ENCODE measurements at regions not wholly inside any gene's neighbourhood (a gene's known extent, or its start where the extent isn't known, plus 50 kb on each side); places are given as distances from the start of the nearest gene placed in this dataset.

- no peak for FAIRE-seq
- H3K27ac ChIP-seq: peak overlapping the region; percentile 51 to 76; a peak in 4 of 6 replicates
- no peak overlapping the region for H3K4me3 ChIP-seq
- ChIA-PET POLR2A (no interaction called here), CTCF (no interaction called here)
- ATAC-seq: no peak
- WGBS (ENCODE audit: missing lambda C conversion rate): 88% methylated on average over 1 of the region's 1 CpG
- TF ChIP-seq MAZ (IDR thresholded peaks at IDR 0.05; ENCODE audit: borderline replicate concordance, low read depth, low read length) (no peak), TP53 (CRISPR knock-in tag; IDR thresholded peaks at IDR 0.05) (no peak), MAX (IDR thresholded peaks at IDR 0.05) (no peak), EP300 (IDR thresholded peaks at IDR 0.05) (no peak), GATA3 (IDR thresholded peaks at IDR 0.05; ENCODE audit: borderline replicate concordance) (no peak), BCL3 (IDR thresholded peaks at IDR 0.05) (no peak), HEYL (CRISPR knock-in tag; IDR thresholded peaks at IDR 0.05) (no peak), RARB (CRISPR knock-in tag; IDR thresholded peaks at IDR 0.05) (no peak), POLR2AphosphoS2 (conservative IDR thresholded peaks at IDR 0.05; ENCODE audit: low read length) (no peak), FOSB (CRISPR knock-in tag; IDR thresholded peaks at IDR 0.05) (no peak), ZNF302 (CRISPR knock-in tag; IDR thresholded peaks at IDR 0.05) (no peak), RAD21 (conservative IDR thresholded peaks at IDR 0.05 in 1 of 2, IDR thresholded peaks at IDR 0.05 in 1 of 2) (no peak), HOXA7 (CRISPR knock-in tag; IDR thresholded peaks at IDR 0.05) (no peak), PBX3 (IDR thresholded peaks at IDR 0.05) (no peak), POLR2A (IDR thresholded peaks at IDR 0.05; ENCODE audit: low read length) (no peak), TFCP2L1 (CRISPR knock-in tag; IDR thresholded peaks at IDR 0.05) (no peak)
- H3K9me3 ChIP-seq: no peaks in the 10 kb centered on the region; the same call in 2 of the 3 replicates
- peaks cover 17% of the 10 kb centered on the region for H3K4me1 ChIP-seq
- H3K4me2 ChIP-seq: no peak overlapping the region
- no peak for DNase-seq (ENCODE audit: low read depth in 1 of 2, low spot score in 1 of 2)
Measured at GRCh38 chr3:189512039-189512438, 119.2 kb upstream of the TP63 start.

- H3K4me3 ChIP-seq: no peak overlapping the region
- H3K4me1 ChIP-seq: peaks cover 17% of the 10 kb centered on the region
- FAIRE-seq (no peak), ATAC-seq (no peak), DNase-seq (ENCODE audit: low read depth in 1 of 2, low spot score in 1 of 2) (peak in 1 of 2 experiments; percentile 9)
- H3K9me3 ChIP-seq: peaks cover 5% of the 10 kb centered on the region; the same call in 2 of the 3 replicates
- TF ChIP-seq NR3C1 (IDR thresholded peaks at IDR 0.05) (no peak), POLR2A (IDR thresholded peaks at IDR 0.05; ENCODE audit: low read length) (no peak), KDM1A (IDR thresholded peaks at IDR 0.05; ENCODE audit: low read depth) (no peak), MAFK (IDR thresholded peaks at IDR 0.05; ENCODE audit: partially characterized antibody) (no peak), TP53 (CRISPR knock-in tag; IDR thresholded peaks at IDR 0.05) (no peak), FOSL2 (IDR thresholded peaks at IDR 0.05) (no peak), FOSL2 (CRISPR knock-in tag; IDR thresholded peaks at IDR 0.05) (no peak), SMC3 (IDR thresholded peaks at IDR 0.05) (no peak), NPAS2 (CRISPR knock-in tag; IDR thresholded peaks at IDR 0.05; ENCODE audit: borderline replicate concordance) (no peak), ESRRA (IDR thresholded peaks at IDR 0.05; ENCODE audit: borderline replicate concordance, low read length) (no peak)
- POLR2A ChIA-PET: no interaction called here
- CTCF ChIA-PET: interaction anchor here (0.8 kb wide), 1 partner anchor 242 kb away, joined by 3 read pairs; no protein-coding TSS in a partner anchor
- peak overlapping the region; percentile 51 to 76; a peak in 5 of 6 replicates for H3K27ac ChIP-seq
- peak overlapping the region; percentile 57 for H3K4me2 ChIP-seq
Measured at GRCh38 chr3:189512821-189513220, 118.4 kb upstream of the TP63 start.

All from A549 (cell line).